ENCODE measurements at regions not wholly inside any gene's neighbourhood (a gene's known extent, or its start where the extent isn't known, plus 50 kb on each side); places are given as distances from the start of the nearest gene placed in this dataset.

GRCh38 chr9:3138231-3139229 is 294.6 kb upstream of the PUM3 start:
- TF ChIP-seq EP300 (IDR thresholded peaks at IDR 0.05; ENCODE audit: borderline replicate concordance): no peak
- no peak for TF ChIP-seq REST (IDR thresholded peaks at IDR 0.05; ENCODE audit: low read depth)
- TF ChIP-seq TAF1 (IDR thresholded peaks at IDR 0.05; ENCODE audit: low read depth): no peak
- TF ChIP-seq CREB1 (IDR thresholded peaks at IDR 0.05; ENCODE audit: low read depth): no peak
- TF ChIP-seq USF1 (IDR thresholded peaks at IDR 0.05): no peak
- no peak for TF ChIP-seq ZBTB7A (IDR thresholded peaks at IDR 0.05; ENCODE audit: low read depth)
- TF ChIP-seq TCF12 (IDR thresholded peaks at IDR 0.05; ENCODE audit: low read depth): no peak
- no peak for TF ChIP-seq NFIC (IDR thresholded peaks at IDR 0.05)
- TF ChIP-seq YY1 (IDR thresholded peaks at IDR 0.05; ENCODE audit: low read depth): no peak
- no peak for TF ChIP-seq MAX (IDR thresholded peaks at IDR 0.05)
- TF ChIP-seq EGR1 (IDR thresholded peaks at IDR 0.05): no peak

- no peak for TF ChIP-seq EGR1 (IDR thresholded peaks at IDR 0.05)
- TF ChIP-seq YY1 (IDR thresholded peaks at IDR 0.05; ENCODE audit: low read depth): no peak
- no peak for TF ChIP-seq ZBTB7A (IDR thresholded peaks at IDR 0.05; ENCODE audit: low read depth)
- TF ChIP-seq REST (IDR thresholded peaks at IDR 0.05; ENCODE audit: low read depth): no peak
- TF ChIP-seq NFIC (IDR thresholded peaks at IDR 0.05): no peak
- no peak for TF ChIP-seq TAF1 (IDR thresholded peaks at IDR 0.05; ENCODE audit: low read depth)
- TF ChIP-seq TCF12 (IDR thresholded peaks at IDR 0.05; ENCODE audit: low read depth): no peak
- no peak for TF ChIP-seq RAD21 (IDR thresholded peaks at IDR 0.05; ENCODE audit: low read depth)
- no peak for TF ChIP-seq CEBPB (IDR thresholded peaks at IDR 0.05)
- no peak for TF ChIP-seq FOXM1 (IDR thresholded peaks at IDR 0.05; ENCODE audit: borderline replicate concordance, low read depth)
- TF ChIP-seq MAX (IDR thresholded peaks at IDR 0.05): no peak
- no peak for TF ChIP-seq USF1 (IDR thresholded peaks at IDR 0.05)
- TF ChIP-seq TEAD4 (IDR thresholded peaks at IDR 0.05): no peak
- no peak for TF ChIP-seq EP300 (IDR thresholded peaks at IDR 0.05; ENCODE audit: borderline replicate concordance)
Observed at GRCh38 chr9:3137347-3137695, 293.4 kb upstream of the PUM3 start.

GRCh38 chr9:3136686-3137346 is 292.9 kb upstream of the PUM3 start:
- no peak for TF ChIP-seq TCF12 (IDR thresholded peaks at IDR 0.05; ENCODE audit: low read depth)
- TF ChIP-seq YY1 (IDR thresholded peaks at IDR 0.05; ENCODE audit: low read depth): no peak
- TF ChIP-seq EGR1 (IDR thresholded peaks at IDR 0.05): no peak
- no peak for TF ChIP-seq REST (IDR thresholded peaks at IDR 0.05; ENCODE audit: low read depth)
- no peak for TF ChIP-seq MAX (IDR thresholded peaks at IDR 0.05)
- TF ChIP-seq NFIC (IDR thresholded peaks at IDR 0.05): no peak
- TF ChIP-seq TEAD4 (IDR thresholded peaks at IDR 0.05): no peak
- no peak for TF ChIP-seq CREB1 (IDR thresholded peaks at IDR 0.05; ENCODE audit: low read depth)
- TF ChIP-seq CEBPB (IDR thresholded peaks at IDR 0.05): no peak
- no peak for TF ChIP-seq FOXM1 (IDR thresholded peaks at IDR 0.05; ENCODE audit: borderline replicate concordance, low read depth)
- no peak for TF ChIP-seq ZBTB7A (IDR thresholded peaks at IDR 0.05; ENCODE audit: low read depth)
- no peak for TF ChIP-seq EP300 (IDR thresholded peaks at IDR 0.05; ENCODE audit: borderline replicate concordance)
- no peak for TF ChIP-seq RAD21 (IDR thresholded peaks at IDR 0.05; ENCODE audit: low read depth)
